Mucosa of stomach (tissue), 1 donor: ENCODE measurements at regions not wholly inside any gene's neighbourhood (a gene's known extent, or its start where the extent isn't known, plus 50 kb on each side); places are given as distances from the start of the nearest gene placed in this dataset.
"Not testable (repeated sequence)": the region's sequence is repeated elsewhere in the genome, so short reads cannot be mapped to it uniquely, and the experiment has no call there.

Experiments
- H3K27me3 ChIP-seq: one replicate; pipeline ENCODE4 v1.7.0; 2013; ENCODE audit warnings: mild to moderate bottlenecking, low read length; ENCODE audit not compliant: control insufficient read depth, insufficient read depth
- H3K36me3 ChIP-seq: one replicate; pipeline ENCODE4 v1.7.0; 2013; ENCODE audit warnings: low read length; ENCODE audit not compliant: control insufficient read depth, insufficient read depth
- H3K4me1 ChIP-seq: one replicate; pipeline ENCODE4 v1.7.0; 2013; ENCODE audit warnings: mild to moderate bottlenecking, low read length; ENCODE audit not compliant: control insufficient read depth, insufficient read depth
- H3K4me3 ChIP-seq: one replicate; pipeline ENCODE4 v1.7.0; 2013; ENCODE audit warnings: low read length
- H3K9ac ChIP-seq: one replicate; pipeline ENCODE4 v1.7.0; 2013; ENCODE audit warnings: mild to moderate bottlenecking, low read length, moderate library complexity
- H3K9me3 ChIP-seq: one replicate; pipeline ENCODE4 v1.7.0; 2013; ENCODE audit warnings: mild to moderate bottlenecking, low read length, moderate library complexity; ENCODE audit not compliant: control insufficient read depth
- donor health status: Pancreatic carcinoma.

DNA sequence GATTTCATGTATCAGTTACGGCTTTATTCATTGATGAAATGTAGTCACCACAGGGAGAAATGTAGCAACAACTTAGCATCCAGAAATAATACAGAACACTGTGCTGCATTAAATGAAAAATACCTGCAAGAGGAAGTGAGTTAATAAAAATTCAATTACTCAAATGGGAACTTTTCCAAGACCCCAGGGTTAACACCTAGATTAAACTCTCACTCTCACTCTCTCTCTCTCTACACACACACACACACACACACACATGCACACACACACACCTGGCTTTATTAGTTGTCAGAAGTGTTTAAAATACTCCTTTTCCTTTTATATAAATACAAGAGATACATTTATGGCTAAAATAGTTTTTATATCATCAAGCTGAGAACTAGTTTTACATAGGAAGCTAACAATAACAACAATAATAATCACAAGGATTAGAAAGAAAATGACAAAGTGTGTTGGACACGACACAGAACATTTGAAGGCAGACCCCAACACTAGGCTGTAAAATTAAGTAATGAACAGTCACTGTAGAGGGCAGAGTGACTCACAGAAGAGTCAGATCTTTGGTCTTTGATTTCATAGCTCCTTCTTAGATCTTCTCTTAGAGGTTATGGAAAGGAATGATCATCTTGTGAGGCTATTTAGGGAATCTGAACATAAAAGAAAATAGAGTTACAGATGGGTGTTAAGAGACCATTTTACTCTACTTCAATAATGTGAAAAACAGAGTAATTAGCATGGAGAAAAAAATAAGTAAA is 1266.0 kb upstream of the ADGRL2 start:
- no peaks in the 10 kb centered on the region for H3K36me3 ChIP-seq
- H3K4me3 ChIP-seq = no peak overlapping the region
- H3K9ac ChIP-seq = no peak overlapping the region
- peaks cover 4% of the 10 kb centered on the region for H3K4me1 ChIP-seq
- no peaks in the 10 kb centered on the region for H3K27me3 ChIP-seq
- no peaks in the 10 kb centered on the region for H3K9me3 ChIP-seq

DNA sequence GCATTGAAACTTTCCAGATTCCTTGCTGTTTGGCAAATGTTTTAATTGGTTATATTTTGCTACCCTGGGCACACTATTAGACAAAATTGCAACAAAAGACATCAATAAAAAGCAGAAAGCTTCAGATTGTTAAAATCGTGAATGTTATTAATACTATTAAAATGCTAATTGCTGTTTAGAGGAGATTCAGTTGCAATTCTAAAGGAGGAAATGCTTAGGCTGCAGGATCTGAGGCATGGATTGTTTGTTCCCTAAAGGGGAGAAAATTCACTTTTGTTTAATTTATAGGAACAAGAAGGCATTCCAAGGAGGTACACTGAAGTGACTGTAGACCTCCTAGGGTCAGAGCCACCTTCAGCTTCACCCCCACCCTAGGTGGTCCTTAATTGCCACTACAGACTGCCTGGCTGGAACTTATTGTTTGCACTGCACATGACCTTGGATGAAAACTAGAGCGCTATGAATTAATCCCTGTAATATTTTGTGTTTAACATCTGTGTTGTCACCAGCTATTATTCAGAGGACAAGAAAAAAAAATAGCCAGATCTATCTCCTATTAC is 1266.9 kb upstream of the ADGRL2 start:
- H3K9ac ChIP-seq = no peak overlapping the region
- no peak overlapping the region for H3K4me3 ChIP-seq
- H3K27me3 ChIP-seq = no peaks in the 10 kb centered on the region
- H3K9me3 ChIP-seq = no peaks in the 10 kb centered on the region
- H3K36me3 ChIP-seq = no peaks in the 10 kb centered on the region
- peaks cover 4% of the 10 kb centered on the region for H3K4me1 ChIP-seq

DNA sequence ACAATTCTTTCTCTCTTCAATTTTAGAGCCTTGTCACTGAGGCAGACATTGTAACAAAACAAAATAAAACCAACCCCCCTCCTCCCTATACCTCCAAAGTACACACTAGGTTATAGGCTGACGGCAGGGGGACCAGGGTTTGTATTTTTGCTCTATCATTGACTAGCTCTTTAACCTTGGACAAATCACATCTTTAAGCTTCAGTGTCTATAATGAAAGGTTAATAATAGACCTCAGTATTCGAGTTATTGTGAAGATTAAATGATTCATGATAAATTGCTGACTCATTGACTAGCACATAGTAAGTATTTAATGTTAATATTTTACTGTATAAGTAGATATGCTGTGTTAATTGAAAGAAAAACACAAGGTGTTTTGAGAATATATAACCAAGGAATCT is 1267.6 kb upstream of the ADGRL2 start:
- H3K9ac ChIP-seq = no peak overlapping the region
- peaks cover 4% of the 10 kb centered on the region for H3K4me1 ChIP-seq
- H3K9me3 ChIP-seq = no peaks in the 10 kb centered on the region
- H3K36me3 ChIP-seq = no peaks in the 10 kb centered on the region
- H3K4me3 ChIP-seq = no peak overlapping the region
- H3K27me3 ChIP-seq = no peaks in the 10 kb centered on the region

DNA sequence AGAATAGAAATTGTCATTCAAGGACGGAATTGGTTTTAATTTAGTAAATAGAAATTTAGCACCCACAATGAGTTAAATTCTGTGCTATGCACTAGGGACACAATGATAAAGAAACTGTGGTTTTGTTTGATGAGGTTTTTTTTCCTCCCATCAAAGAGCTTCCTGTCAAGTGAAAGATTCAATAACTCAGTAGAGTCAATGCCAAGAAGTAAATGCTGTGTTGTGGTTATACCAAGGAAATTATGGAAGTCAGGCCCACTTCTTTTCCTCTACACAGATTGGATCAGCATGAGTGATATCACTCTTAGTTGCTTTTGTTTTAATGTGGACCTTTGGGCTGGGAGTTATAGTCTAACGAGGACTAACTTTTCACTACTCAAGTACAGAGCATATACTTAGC is 1269.6 kb upstream of the ADGRL2 start:
- Histone ChIP-seq H3K36me3 (no peaks in the 10 kb centered on the region), H3K27me3 (no peaks in the 10 kb centered on the region), H3K9me3 (no peaks in the 10 kb centered on the region), H3K4me3 (no peak overlapping the region), H3K9ac (no peak overlapping the region), H3K4me1 (peaks cover 4% of the 10 kb centered on the region)

GRCh38 chr1:80529546-80529945 is 1271.2 kb upstream of the ADGRL2 start:
- no peaks in the 10 kb centered on the region for H3K9me3 ChIP-seq
- no peak overlapping the region for H3K9ac ChIP-seq
- H3K27me3 ChIP-seq = no peaks in the 10 kb centered on the region
- no peak overlapping the region for H3K4me3 ChIP-seq
- peaks cover 4% of the 10 kb centered on the region for H3K4me1 ChIP-seq
- H3K36me3 ChIP-seq = no peaks in the 10 kb centered on the region

DNA sequence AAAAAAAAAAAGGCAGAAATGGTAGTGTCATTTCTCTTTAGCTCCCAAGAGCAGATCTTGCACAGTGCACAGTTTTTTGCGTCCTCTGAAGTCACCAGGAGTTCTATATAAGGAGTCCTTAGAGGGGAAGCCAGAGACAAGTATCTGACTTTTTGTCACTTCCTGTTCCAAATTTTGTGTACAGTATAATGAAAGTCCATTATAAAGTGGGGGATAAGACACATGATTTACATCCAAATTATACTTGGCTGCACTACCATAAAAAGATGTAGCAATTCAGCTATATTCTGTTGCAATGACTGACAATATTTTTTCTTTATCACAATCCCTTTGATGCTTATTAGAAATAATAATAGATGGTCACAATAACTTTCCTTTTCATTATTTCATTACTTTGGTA is 1276.9 kb upstream of the ADGRL2 start:
- Histone ChIP-seq H3K27me3 (no peaks in the 10 kb centered on the region), H3K4me1 (no peaks in the 10 kb centered on the region)

GRCh38 chr1:80523071-80523470 is 1277.7 kb upstream of the ADGRL2 start:
- H3K9ac ChIP-seq, H3K36me3 ChIP-seq, H3K4me3 ChIP-seq, H3K27me3 ChIP-seq, H3K9me3 ChIP-seq, H3K4me1 ChIP-seq: not testable (repeated sequence)

More for the DNA sequence above, 1276.9 kb upstream of the ADGRL2 start:
- no peak overlapping the region for H3K9ac ChIP-seq
- no peaks in the 10 kb centered on the region for H3K9me3 ChIP-seq
- no peaks in the 10 kb centered on the region for H3K36me3 ChIP-seq
- H3K4me3 ChIP-seq = no peak overlapping the region

- H3K4me3 ChIP-seq = no peak overlapping the region
- H3K4me1 ChIP-seq = no peaks in the 10 kb centered on the region
- no peaks in the 10 kb centered on the region for H3K36me3 ChIP-seq
- no peaks in the 10 kb centered on the region for H3K27me3 ChIP-seq
- H3K9ac ChIP-seq = no peak overlapping the region
- no peaks in the 10 kb centered on the region for H3K9me3 ChIP-seq
Observed at GRCh38 chr1:80520949-80521348, 1279.8 kb upstream of the ADGRL2 start.

DNA sequence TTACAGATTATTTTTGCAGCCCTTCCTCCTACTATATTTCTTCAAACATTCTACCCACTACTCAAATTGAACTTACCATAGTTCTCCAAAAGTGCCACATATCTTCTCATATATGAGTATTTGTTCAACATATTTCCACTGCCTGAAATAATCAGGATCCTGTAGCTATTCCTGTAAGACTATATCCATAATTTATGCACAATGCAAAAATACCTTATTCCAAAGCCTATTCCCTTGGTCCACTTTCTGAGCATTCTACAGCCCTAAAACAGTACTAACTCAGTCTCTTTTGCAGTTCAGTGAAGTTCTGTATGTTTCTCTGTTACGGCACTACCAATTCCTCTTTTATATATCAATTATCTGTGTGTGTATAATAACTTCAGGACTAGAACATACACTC is 1283.7 kb upstream of the ADGRL2 start:
- Histone ChIP-seq H3K9me3 (no peaks in the 10 kb centered on the region), H3K4me3 (no peak overlapping the region), H3K36me3 (no peaks in the 10 kb centered on the region), H3K27me3 (no peaks in the 10 kb centered on the region), H3K4me1 (no peaks in the 10 kb centered on the region), H3K9ac (no peak overlapping the region)

- no peaks in the 10 kb centered on the region for H3K9me3 ChIP-seq
- no peaks in the 10 kb centered on the region for H3K4me1 ChIP-seq
- no peak overlapping the region for H3K9ac ChIP-seq
- no peaks in the 10 kb centered on the region for H3K36me3 ChIP-seq
- no peak overlapping the region for H3K4me3 ChIP-seq
- H3K27me3 ChIP-seq = no peaks in the 10 kb centered on the region
Observed at GRCh38 chr1:80509965-80510522, 1290.7 kb upstream of the ADGRL2 start.

GRCh38 chr1:80506216-80506615 is 1294.5 kb upstream of the ADGRL2 start:
- no peaks in the 10 kb centered on the region for H3K36me3 ChIP-seq
- H3K4me3 ChIP-seq = no peak overlapping the region
- no peaks in the 10 kb centered on the region for H3K4me1 ChIP-seq
- no peaks in the 10 kb centered on the region for H3K27me3 ChIP-seq
- H3K9ac ChIP-seq = no peak overlapping the region
- H3K9me3 ChIP-seq = no peaks in the 10 kb centered on the region

GRCh38 chr1:80498673-80499072 is 1302.1 kb upstream of the ADGRL2 start:
- Histone ChIP-seq H3K9ac (no peak overlapping the region), H3K27me3 (no peaks in the 10 kb centered on the region)

More at GRCh38 chr1:80498673-80499072, 1302.1 kb upstream of the ADGRL2 start:
- H3K4me3 ChIP-seq = no peak overlapping the region
- no peaks in the 10 kb centered on the region for H3K9me3 ChIP-seq
- H3K4me1 ChIP-seq = no peaks in the 10 kb centered on the region
- H3K36me3 ChIP-seq = no peaks in the 10 kb centered on the region
